Endodermal cell (in vitro differentiated cells): ENCODE measurements at regions not wholly inside any gene's neighbourhood (a gene's known extent, or its start where the extent isn't known, plus 50 kb on each side); places are given as distances from the start of the nearest gene placed in this dataset.

Source experiments
- DNase-seq: peaks from one replicate; pipeline ENCODE4 v3.0.0-alpha.2; 2017
- H3K27ac ChIP-seq: 2 replicates; pipeline ENCODE4 v1.5.1; 2013; ENCODE audit warnings: mild to moderate bottlenecking, low read depth, low read length, moderate library complexity
- H3K27me3 ChIP-seq: 2 replicates; pipeline ENCODE4 v1.6.1; 2013; ENCODE audit warnings: mild to moderate bottlenecking, low read length, moderate library complexity; ENCODE audit not compliant: insufficient read depth, control insufficient read depth, poor library complexity, severe bottlenecking
- H3K36me3 ChIP-seq: 2 replicates; pipeline ENCODE4 v1.7.0; 2013; ENCODE audit warnings: mild to moderate bottlenecking, low read length, moderate library complexity; ENCODE audit not compliant: control insufficient read depth, insufficient read depth
- H3K4me1 ChIP-seq: one replicate; pipeline ENCODE4 v1.7.0; 2013; ENCODE audit warnings: low read length; ENCODE audit not compliant: control insufficient read depth, insufficient read depth
- H3K4me3 ChIP-seq: 2 replicates; pipeline ENCODE4 v1.5.1; 2013; ENCODE audit warnings: mild to moderate bottlenecking, low read length, moderate library complexity
- H3K9ac ChIP-seq: 2 replicates; pipeline ENCODE4 v1.6.1; 2013; ENCODE audit warnings: mild to moderate bottlenecking, low read length, moderate library complexity; ENCODE audit not compliant: poor library complexity, severe bottlenecking; ENCODE audit errors: extremely low read depth
- H3K9me3 ChIP-seq: 2 replicates; pipeline ENCODE4 v1.6.1; 2013; ENCODE audit warnings: mild to moderate bottlenecking, low read length, moderate library complexity; ENCODE audit not compliant: control insufficient read depth
- H3K27ac Mint-ChIP-seq: 2 replicates; pipeline ENCODE4 v1.8.0; 2020; ENCODE audit warnings: mixed read lengths
- H3K27me3 Mint-ChIP-seq: 2 replicates; pipeline ENCODE4 v1.8.0; 2021; ENCODE audit warnings: mild to moderate bottlenecking, mixed read lengths; ENCODE audit not compliant: insufficient read depth
- H3K36me3 Mint-ChIP-seq: 2 replicates; pipeline ENCODE4 v1.8.0; 2020; ENCODE audit warnings: low read depth, mixed read lengths
- H3K4me1 Mint-ChIP-seq: 2 replicates; pipeline ENCODE4 v1.8.0; 2020; ENCODE audit warnings: mixed read lengths
- H3K4me3 Mint-ChIP-seq: 2 replicates; pipeline ENCODE4 v1.8.0; 2020; ENCODE audit warnings: mild to moderate bottlenecking, moderate library complexity, mixed read lengths
- H3K9me3 Mint-ChIP-seq: 2 replicates; pipeline ENCODE4 v1.8.0; 2020; ENCODE audit warnings: mild to moderate bottlenecking, mixed read lengths
- CTCF ChIP-seq: fragments of 200-600 bp; sonication (generic); conservative IDR thresholded peaks from 2 replicates; pipeline ENCODE4 v1.5.0; 2021; ENCODE audit warnings: antibody characterized with exemption, mild to moderate bottlenecking
- WGBS, 2 experiments: methylation state at CpG; one replicate each; pipeline versions ENCODE4 v1.1.5 to v1.1.7; 2013; ENCODE audit warnings: missing lambda C conversion rate in 2 of 2, mixed read lengths in 1 of 2; ENCODE audit not compliant: insufficient coverage in 1 of 2, insufficient read length in 1 of 2; 5-methylcytosine and 5-hydroxymethylcytosine counted together

GRCh38 chr10:80700760-80701444, 163.2 kb downstream of the SH2D4B start:
- Mint-ChIP-seq H3K4me3 (no peak overlapping the region), H3K9me3 (no peaks in the 10 kb centered on the region), H3K27ac (no peak overlapping the region), H3K4me1 (peaks cover 29% of the 10 kb centered on the region), H3K27me3 (no peaks in the 10 kb centered on the region), H3K36me3 (no peaks in the 10 kb centered on the region)
- no peak overlapping the region for H3K9ac ChIP-seq
- H3K27me3 ChIP-seq = no peaks in the 10 kb centered on the region
- 83 to 95% methylated on average over 4 to 8 of the region's 8 CpGs for WGBS, 2 experiments
- H3K4me1 ChIP-seq = peaks cover 13% of the 10 kb centered on the region
- no peak for TF ChIP-seq CTCF
- H3K4me3 ChIP-seq = no peak overlapping the region
- H3K9me3 ChIP-seq = peaks cover 2% of the 10 kb centered on the region
- H3K27ac ChIP-seq = no peak overlapping the region
- no peak for DNase-seq
- no peaks in the 10 kb centered on the region for H3K36me3 ChIP-seq

- Mint-ChIP-seq H3K9me3 (no peaks in the 10 kb centered on the region), H3K4me1 (peaks cover 29% of the 10 kb centered on the region), H3K27ac (no peak overlapping the region), H3K4me3 (no peak overlapping the region), H3K27me3 (no peaks in the 10 kb centered on the region), H3K36me3 (no peaks in the 10 kb centered on the region)
- Histone ChIP-seq H3K4me1 (peaks cover 13% of the 10 kb centered on the region), H3K9ac (no peak overlapping the region), H3K27ac (no peak overlapping the region), H3K9me3 (peaks cover 4% of the 10 kb centered on the region), H3K27me3 (no peaks in the 10 kb centered on the region), H3K36me3 (no peaks in the 10 kb centered on the region), H3K4me3 (no peak overlapping the region)
- TF ChIP-seq CTCF = no peak
- WGBS, 2 experiments = 89% methylated on average over 2 of the region's 2 CpGs; no CpG with 5 or more reads in 1 of the 2 experiments
- no peak for DNase-seq
Measured at GRCh38 chr10:80701706-80702105, 164.0 kb downstream of the SH2D4B start.

- no peak overlapping the region for H3K27ac Mint-ChIP-seq
- Histone ChIP-seq H3K9me3 (peaks cover 4% of the 10 kb centered on the region), H3K4me1 (peaks cover 13% of the 10 kb centered on the region), H3K36me3 (no peaks in the 10 kb centered on the region), H3K27ac (no peak overlapping the region), H3K4me3 (no peak overlapping the region), H3K27me3 (no peaks in the 10 kb centered on the region), H3K9ac (no peak overlapping the region)
- TF ChIP-seq CTCF = no peak
- 91 to 96% methylated on average over 5 to 6 of the region's 6 CpGs for WGBS, 2 experiments
- no peaks in the 10 kb centered on the region for H3K9me3 Mint-ChIP-seq
- H3K36me3 Mint-ChIP-seq = no peaks in the 10 kb centered on the region
- H3K27me3 Mint-ChIP-seq = no peaks in the 10 kb centered on the region
- H3K4me3 Mint-ChIP-seq = no peak overlapping the region
- peaks cover 29% of the 10 kb centered on the region for H3K4me1 Mint-ChIP-seq
- no peak for DNase-seq
Measured at GRCh38 chr10:80702143-80702542, 164.4 kb downstream of the SH2D4B start.
